ENCODE measurements at regions not wholly inside any gene's neighbourhood (a gene's known extent, or its start where the extent isn't known, plus 50 kb on each side); places are given as distances from the start of the nearest gene placed in this dataset.

GRCh38 chr13:33612641-33613638 lies 205.0 kb upstream of the RFC3 start:
- intact Hi-C loops (cut with DNase I), result no loop called here
- H3K27ac ChIP-seq, result no peak overlapping the region
- TF ChIP-seq POLR2A (IDR thresholded peaks at IDR 0.05) (no peak), CTCF (IDR thresholded peaks at IDR 0.05) (no peak), EP300 (IDR thresholded peaks at IDR 0.05) (no peak)
- H3K36me3 ChIP-seq, result no peaks in the 10 kb centered on the region
- DNase-seq, result no peak
- H3K4me3 ChIP-seq, result no peak overlapping the region
- no peaks in the 10 kb centered on the region for H3K27me3 ChIP-seq
- H3K4me1 ChIP-seq (ENCODE audit: insufficient read depth), result peaks cover 2% of the 10 kb centered on the region
- H3K9me3 ChIP-seq, result no peaks in the 10 kb centered on the region
- WGBS, 3 donors, result 95 to 97% (median 96%) methylated on average over 4 of the region's 4 CpGs

GRCh38 chr13:33615436-33615835 lies 202.5 kb upstream of the RFC3 start:
- Histone ChIP-seq H3K27ac (no peak overlapping the region), H3K27me3 (no peaks in the 10 kb centered on the region), H3K4me3 (no peak overlapping the region), H3K36me3 (no peaks in the 10 kb centered on the region), H3K9me3 (no peaks in the 10 kb centered on the region), H3K4me1 (ENCODE audit: insufficient read depth) (peaks cover under 1% of the 10 kb centered on the region)
- no peak for DNase-seq
- intact Hi-C loops (cut with DNase I), result no loop called here
- WGBS, 3 donors, result 88 to 94% (median 91%) methylated on average over 2 of the region's 2 CpGs
- no peak for TF ChIP-seq EP300 (IDR thresholded peaks at IDR 0.05)
- no peak for TF ChIP-seq CTCF (IDR thresholded peaks at IDR 0.05)
- no peak for TF ChIP-seq POLR2A (IDR thresholded peaks at IDR 0.05)

- intact Hi-C loops (cut with DNase I), result no loop called here
These were observed 201.8 kb upstream of the RFC3 start for GRCh38 chr13:33616130-33616529.

GRCh38 chr13:33617055-33617454 lies 200.9 kb upstream of the RFC3 start:
- intact Hi-C loops (cut with DNase I), result no loop called here
- Histone ChIP-seq H3K27me3 (no peaks in the 10 kb centered on the region), H3K4me1 (ENCODE audit: insufficient read depth) (no peaks in the 10 kb centered on the region), H3K27ac (no peak overlapping the region), H3K36me3 (no peaks in the 10 kb centered on the region), H3K4me3 (no peak overlapping the region), H3K9me3 (no peaks in the 10 kb centered on the region)
- TF ChIP-seq POLR2A (IDR thresholded peaks at IDR 0.05) (no peak), CTCF (IDR thresholded peaks at IDR 0.05) (no peak), EP300 (IDR thresholded peaks at IDR 0.05) (no peak)
- no peak for DNase-seq
- WGBS, 3 donors, result 94 to 97% (median 96%) methylated on average over 2 of the region's 2 CpGs

More at GRCh38 chr13:33616130-33616529, 201.8 kb upstream of the RFC3 start:
- DNase-seq, result no peak
- Histone ChIP-seq H3K36me3 (no peaks in the 10 kb centered on the region), H3K4me3 (no peak overlapping the region), H3K27ac (no peak overlapping the region), H3K4me1 (ENCODE audit: insufficient read depth) (no peaks in the 10 kb centered on the region), H3K9me3 (no peaks in the 10 kb centered on the region), H3K27me3 (no peaks in the 10 kb centered on the region)
- WGBS, 3 donors, result 97 to 99% (median 99%) methylated on average over 2 of the region's 2 CpGs
- no peak for TF ChIP-seq POLR2A (IDR thresholded peaks at IDR 0.05)
- no peak for TF ChIP-seq CTCF (IDR thresholded peaks at IDR 0.05)
- no peak for TF ChIP-seq EP300 (IDR thresholded peaks at IDR 0.05)

All from ovary (tissue), 7 donors.